HG03108 (cell line): ENCODE measurements at regions not wholly inside any gene's neighbourhood (a gene's known extent, or its start where the extent isn't known, plus 50 kb on each side); places are given as distances from the start of the nearest gene placed in this dataset.

Source experiments
- ATAC-seq: cut with Tn5 transposase; IDR thresholded peaks from one replicate; pipeline ENCODE4 v1.9.1; 2021; ENCODE audit warnings: moderate library complexity; ENCODE audit not compliant: unreplicated experiment

- no peak for ATAC-seq
Measured at GRCh38 chr5:51271261-51271660, 112.0 kb upstream of the ISL1 start.

- no peak for ATAC-seq
Measured at GRCh38 chr5:51273021-51273420, 110.2 kb upstream of the ISL1 start.

- no peak for ATAC-seq
Measured at GRCh38 chr5:51273871-51274270, 109.4 kb upstream of the ISL1 start.

GRCh38 chr5:51275428-51275827 lies 107.8 kb upstream of the ISL1 start:
- ATAC-seq, result no peak

GRCh38 chr5:51276250-51276649 lies 107.0 kb upstream of the ISL1 start:
- ATAC-seq, result no peak

- no peak for ATAC-seq
Measured at GRCh38 chr5:51278539-51278938, 104.7 kb upstream of the ISL1 start.

GRCh38 chr5:51279983-51280706 lies 103.1 kb upstream of the ISL1 start:
- no peak for ATAC-seq

- no peak for ATAC-seq
Measured at GRCh38 chr5:51286046-51286445, 97.2 kb upstream of the ISL1 start.

- no peak for ATAC-seq
Measured at GRCh38 chr5:51302343-51302742, 80.9 kb upstream of the ISL1 start.

GRCh38 chr5:51326844-51327243 lies 56.4 kb upstream of the ISL1 start:
- ATAC-seq, result no peak
